ENCODE measurements at regions not wholly inside any gene's neighbourhood (a gene's known extent, or its start where the extent isn't known, plus 50 kb on each side); places are given as distances from the start of the nearest gene placed in this dataset.

DNA sequence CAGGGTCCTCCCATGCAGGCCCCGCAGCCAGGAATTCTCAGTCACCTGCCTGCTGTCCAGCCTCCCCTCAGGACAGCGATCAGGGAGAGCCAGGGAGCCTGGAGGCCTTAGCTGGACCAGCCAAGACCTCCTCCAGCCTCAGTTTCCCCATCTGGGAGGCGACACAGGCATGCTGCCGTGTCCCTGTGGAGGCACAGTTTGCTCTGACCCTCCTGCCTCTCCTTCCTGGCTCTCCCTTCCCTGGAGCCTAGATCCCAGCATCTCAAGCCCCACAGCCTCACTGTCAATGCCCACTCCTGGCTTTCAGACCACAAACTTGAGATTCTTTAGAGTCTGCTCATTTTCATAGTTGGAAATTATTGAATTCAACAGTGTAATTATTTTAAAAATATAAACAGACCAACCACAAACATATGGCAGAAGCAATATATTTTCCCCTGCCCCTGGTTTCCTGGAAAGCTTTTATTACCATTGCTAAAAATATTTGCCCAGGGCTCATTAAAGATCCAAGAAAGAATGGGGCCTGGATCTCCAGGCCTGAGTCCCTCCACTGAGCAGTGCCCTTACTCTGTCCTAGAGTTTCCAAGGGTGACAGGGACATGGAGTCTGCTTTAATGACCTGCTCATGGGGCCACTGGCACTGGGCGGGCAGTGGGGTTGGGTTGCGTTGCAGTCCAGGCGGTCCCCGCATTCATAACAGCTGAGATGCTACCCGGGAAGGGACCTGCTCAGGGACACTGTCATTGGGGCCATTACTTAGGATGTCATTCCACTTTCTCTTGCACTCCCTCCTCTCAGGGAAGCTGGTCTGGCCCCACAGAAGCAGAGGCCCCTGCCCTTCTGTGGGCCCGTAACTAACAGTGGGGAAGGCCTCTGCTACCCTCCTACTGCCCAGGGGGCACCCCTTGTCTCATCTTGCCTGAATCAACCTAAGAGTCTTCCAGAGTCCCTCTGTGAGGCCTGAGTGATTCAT lies 81.6 kb upstream of the CHST15 start:
- no peaks in the 10 kb centered on the region for H3K79me1 ChIP-seq (ENCODE audit: insufficient read depth, low read depth, low read length, poor library complexity, severe bottlenecking)
- Mint-ChIP-seq H3K4me1 (peaks cover 4 to 8% of the 10 kb centered on the region in 2 experiments), H3K36me3 (ENCODE audit: insufficient read depth in 1 of 3, low read depth in 3 of 3) (no peaks in the 10 kb centered on the region), H3K9me3 (no peaks in the 10 kb centered on the region; a peak in 1 of 5 replicates), H3K4me3 (no peak overlapping the region), H3K27me3 (ENCODE audit: low read depth) (peaks cover 9% of the 10 kb centered on the region), H3K27ac (no peak overlapping the region)
- no peaks in the 10 kb centered on the region for H3K23me2 ChIP-seq (ENCODE audit: insufficient read length, low read depth, low read length, poor library complexity, severe bottlenecking)
- DNase-seq, result peak; percentile 10
- H3K56ac ChIP-seq (ENCODE audit: insufficient read length, low read depth, low read length), result no peak overlapping the region
- no peaks in the 10 kb centered on the region for H3K9me3 ChIP-seq (ENCODE audit: control insufficient read depth, low read depth, low read length)
- H3K14ac ChIP-seq (ENCODE audit: insufficient read depth, low read length), result no peak overlapping the region
- no peak overlapping the region for H2BK5ac ChIP-seq (ENCODE audit: insufficient read length, low read length)
- no peak overlapping the region for H4K8ac ChIP-seq (replicated peaks; ENCODE audit: insufficient read length, low read depth, low read length)
- no peak overlapping the region for H3T11ph ChIP-seq (ENCODE audit: low read length)
- no peak overlapping the region for H4K91ac ChIP-seq (ENCODE audit: insufficient read length, low read depth, low read length)
- H3K27me3 ChIP-seq (ENCODE audit: insufficient read depth, low read length), result no peaks in the 10 kb centered on the region
- no peak overlapping the region for H3K23ac ChIP-seq (ENCODE audit: insufficient read length, low read depth, low read length)
- no peak overlapping the region for H2BK120ac ChIP-seq (ENCODE audit: low read depth, low read length, poor library complexity, severe bottlenecking)
- no peak overlapping the region for H2AK5ac ChIP-seq (ENCODE audit: insufficient read length, low read length)
- H3K27ac ChIP-seq (ENCODE audit: insufficient read length, low read depth, low read length), result no peak overlapping the region
- H3K4ac ChIP-seq (ENCODE audit: low read depth, low read length), result no peak overlapping the region
- H4K5ac ChIP-seq (ENCODE audit: insufficient read length, low read depth, low read length), result no peak overlapping the region
- no peak overlapping the region for H2BK12ac ChIP-seq (ENCODE audit: insufficient read length, low read depth, low read length)
- no peak overlapping the region for H3K4me2 ChIP-seq (ENCODE audit: insufficient read depth, insufficient read length, low read length)
- no peak overlapping the region for H2BK15ac ChIP-seq (ENCODE audit: low read depth, low read length)
- no peak overlapping the region for H3K9ac ChIP-seq (ENCODE audit: extremely low read depth, insufficient read length, low read length)
- no CpG with 5 or more reads among the region's 10 CpGs for WGBS (ENCODE audit: extremely low coverage, insufficient read length, low lambda C conversion rate)
- no peaks in the 10 kb centered on the region for H3K4me1 ChIP-seq (ENCODE audit: insufficient read depth, low read length)
- H2AFZ ChIP-seq (ENCODE audit: low read length), result no peak overlapping the region
- no peaks in the 10 kb centered on the region for H3K79me2 ChIP-seq (ENCODE audit: insufficient read depth, low read length)
- H4K20me1 ChIP-seq (ENCODE audit: control insufficient read depth, insufficient read depth, insufficient read length), result no peaks in the 10 kb centered on the region
- H3K18ac ChIP-seq (ENCODE audit: insufficient read length, low read depth, low read length), result no peak overlapping the region
- TF ChIP-seq, protein P1, sequence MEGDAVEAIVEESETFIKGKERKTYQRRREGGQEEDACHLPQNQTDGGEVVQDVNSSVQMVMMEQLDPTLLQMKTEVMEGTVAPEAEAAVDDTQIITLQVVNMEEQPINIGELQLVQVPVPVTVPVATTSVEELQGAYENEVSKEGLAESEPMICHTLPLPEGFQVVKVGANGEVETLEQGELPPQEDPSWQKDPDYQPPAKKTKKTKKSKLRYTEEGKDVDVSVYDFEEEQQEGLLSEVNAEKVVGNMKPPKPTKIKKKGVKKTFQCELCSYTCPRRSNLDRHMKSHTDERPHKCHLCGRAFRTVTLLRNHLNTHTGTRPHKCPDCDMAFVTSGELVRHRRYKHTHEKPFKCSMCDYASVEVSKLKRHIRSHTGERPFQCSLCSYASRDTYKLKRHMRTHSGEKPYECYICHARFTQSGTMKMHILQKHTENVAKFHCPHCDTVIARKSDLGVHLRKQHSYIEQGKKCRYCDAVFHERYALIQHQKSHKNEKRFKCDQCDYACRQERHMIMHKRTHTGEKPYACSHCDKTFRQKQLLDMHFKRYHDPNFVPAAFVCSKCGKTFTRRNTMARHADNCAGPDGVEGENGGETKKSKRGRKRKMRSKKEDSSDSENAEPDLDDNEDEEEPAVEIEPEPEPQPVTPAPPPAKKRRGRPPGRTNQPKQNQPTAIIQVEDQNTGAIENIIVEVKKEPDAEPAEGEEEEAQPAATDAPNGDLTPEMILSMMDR (conservative IDR thresholded peaks at IDR 0.05), result no peak
- H2BK20ac ChIP-seq (ENCODE audit: low read depth, low read length, poor library complexity, severe bottlenecking), result no peak overlapping the region
